Parathyroid adenoma (tissue), 2 donors: ENCODE measurements at regions not wholly inside any gene's neighbourhood (a gene's known extent, or its start where the extent isn't known, plus 50 kb on each side); places are given as distances from the start of the nearest gene placed in this dataset.

ENCODE experiments used
- H2AFZ ChIP-seq: fragments of 300-600 bp; sonication (generic); one replicate; pipeline ENCODE4 v1.7.0; 2017; ENCODE audit warnings: antibody characterized with exemption, mild to moderate bottlenecking
- H3K27ac ChIP-seq: fragments of 300-600 bp; sonication (generic); one replicate; pipeline ENCODE4 v1.7.0; 2017
- H3K27me3 ChIP-seq: fragments of 300-600 bp; sonication (generic); one replicate; pipeline ENCODE4 v1.7.0; 2017; ENCODE audit warnings: low read length; ENCODE audit not compliant: control insufficient read depth, insufficient read depth
- H3K36me3 ChIP-seq: fragments of 300-600 bp; sonication (generic); one replicate; pipeline ENCODE4 v1.7.0; 2017; ENCODE audit warnings: low read length; ENCODE audit not compliant: control insufficient read depth, insufficient read depth
- H3K4me1 ChIP-seq: fragments of 300-600 bp; sonication (generic); one replicate; pipeline ENCODE4 v1.7.0; 2017; ENCODE audit warnings: control low read depth
- H3K4me2 ChIP-seq: fragments of 300-600 bp; sonication (generic); one replicate; pipeline ENCODE4 v1.7.0; 2017; ENCODE audit warnings: low read length
- H3K4me3 ChIP-seq: fragments of 300-600 bp; sonication (generic); one replicate; pipeline ENCODE4 v1.7.0; 2017; ENCODE audit warnings: low read depth, low read length
- H3K79me2 ChIP-seq: fragments of 300-600 bp; sonication (generic); one replicate; pipeline ENCODE4 v1.7.0; 2017; ENCODE audit warnings: control low read depth
- H3K9ac ChIP-seq: fragments of 300-600 bp; sonication (generic); one replicate; pipeline ENCODE4 v1.7.0; 2017; ENCODE audit warnings: mild to moderate bottlenecking
- H3K9me3 ChIP-seq: fragments of 300-600 bp; sonication (generic); one replicate; pipeline ENCODE4 v1.7.0; 2017; ENCODE audit warnings: low read length; ENCODE audit not compliant: control insufficient read depth
- TF ChIP-seq, protein P1 (sequence below): fragments of 300-600 bp; sonication (generic); IDR thresholded peaks from one replicate; pipeline ENCODE4 v1.7.0; 2017; ENCODE audit warnings: antibody characterized with exemption, mild to moderate bottlenecking
- donor health status: primary hyperparathyroidism.

DNA sequence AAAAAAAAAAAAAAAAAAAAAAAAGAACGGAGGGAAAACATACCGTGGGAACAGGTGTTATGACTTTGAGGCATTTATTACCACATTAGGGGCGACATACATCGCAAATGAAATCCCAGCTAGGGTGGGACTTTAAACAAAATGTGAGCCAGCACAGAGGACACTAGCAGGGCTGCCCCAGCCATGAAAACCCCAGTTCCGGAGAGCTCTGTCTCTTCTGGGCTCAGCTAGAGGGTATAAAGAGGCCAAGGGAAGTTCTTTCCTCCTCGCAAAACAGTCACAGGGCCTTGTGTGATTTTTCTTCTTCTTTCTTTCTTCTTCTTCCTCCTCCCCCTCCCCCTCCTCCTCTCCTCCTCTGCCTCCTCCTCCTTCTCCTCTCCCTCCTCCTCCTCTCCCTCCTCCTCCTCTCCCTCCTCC, 59.9 kb upstream of the ECHDC3 start:
- Histone ChIP-seq H3K4me3 (no peak overlapping the region), H3K4me2 (no peak overlapping the region), H3K9ac (no peak overlapping the region), H3K27ac (no peak overlapping the region), H3K36me3 (no peaks in the 10 kb centered on the region), H2AFZ (no peak overlapping the region), H3K79me2 (no peaks in the 10 kb centered on the region), H3K4me1 (no peaks in the 10 kb centered on the region), H3K27me3 (no peaks in the 10 kb centered on the region), H3K9me3 (no peaks in the 10 kb centered on the region)
- TF ChIP-seq, protein P1, sequence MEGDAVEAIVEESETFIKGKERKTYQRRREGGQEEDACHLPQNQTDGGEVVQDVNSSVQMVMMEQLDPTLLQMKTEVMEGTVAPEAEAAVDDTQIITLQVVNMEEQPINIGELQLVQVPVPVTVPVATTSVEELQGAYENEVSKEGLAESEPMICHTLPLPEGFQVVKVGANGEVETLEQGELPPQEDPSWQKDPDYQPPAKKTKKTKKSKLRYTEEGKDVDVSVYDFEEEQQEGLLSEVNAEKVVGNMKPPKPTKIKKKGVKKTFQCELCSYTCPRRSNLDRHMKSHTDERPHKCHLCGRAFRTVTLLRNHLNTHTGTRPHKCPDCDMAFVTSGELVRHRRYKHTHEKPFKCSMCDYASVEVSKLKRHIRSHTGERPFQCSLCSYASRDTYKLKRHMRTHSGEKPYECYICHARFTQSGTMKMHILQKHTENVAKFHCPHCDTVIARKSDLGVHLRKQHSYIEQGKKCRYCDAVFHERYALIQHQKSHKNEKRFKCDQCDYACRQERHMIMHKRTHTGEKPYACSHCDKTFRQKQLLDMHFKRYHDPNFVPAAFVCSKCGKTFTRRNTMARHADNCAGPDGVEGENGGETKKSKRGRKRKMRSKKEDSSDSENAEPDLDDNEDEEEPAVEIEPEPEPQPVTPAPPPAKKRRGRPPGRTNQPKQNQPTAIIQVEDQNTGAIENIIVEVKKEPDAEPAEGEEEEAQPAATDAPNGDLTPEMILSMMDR, result no peak

DNA sequence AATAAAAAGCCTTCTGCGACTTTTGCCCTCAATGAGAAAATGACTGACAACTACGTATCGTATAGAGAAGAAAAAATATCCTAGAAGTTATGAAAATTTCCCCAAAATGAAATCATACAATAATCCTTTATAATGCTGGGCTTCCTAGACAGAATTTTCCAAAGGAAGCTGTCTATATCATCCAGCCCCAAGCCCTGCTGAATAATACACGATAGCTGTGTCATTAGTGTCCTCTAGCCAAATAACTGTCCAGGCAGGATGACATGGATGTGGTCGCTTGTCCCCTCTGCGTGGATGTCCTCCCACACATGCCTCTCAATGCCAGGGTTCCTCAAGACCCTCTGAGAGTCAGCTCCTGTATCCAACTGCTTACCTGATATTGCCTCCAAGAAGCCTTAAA, 61.7 kb upstream of the ECHDC3 start:
- H3K36me3 ChIP-seq, result no peaks in the 10 kb centered on the region
- no peak overlapping the region for H3K4me2 ChIP-seq

DNA sequence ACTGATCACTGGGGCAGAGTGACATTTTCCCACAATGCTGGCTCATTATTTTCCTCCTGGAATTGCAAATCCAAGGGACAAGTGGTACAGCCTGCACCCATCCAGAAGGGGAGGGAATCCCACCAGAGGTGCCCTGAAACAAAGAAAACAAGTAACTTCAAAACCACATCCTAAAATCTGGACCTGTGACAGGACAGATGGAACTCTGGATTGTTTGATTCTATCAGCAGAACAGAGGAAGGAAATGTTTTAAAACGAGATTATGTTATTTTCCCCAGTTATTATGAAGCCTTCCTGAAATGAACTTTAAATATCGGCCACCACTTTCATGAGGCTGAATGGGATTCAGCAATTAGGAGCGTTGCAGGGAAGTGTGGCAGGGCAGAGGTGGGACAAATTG, 62.2 kb upstream of the ECHDC3 start:
- Histone ChIP-seq H3K79me2 (no peaks in the 10 kb centered on the region), H3K4me3 (no peak overlapping the region), H3K27ac (no peak overlapping the region), H3K4me2 (no peak overlapping the region), H3K9me3 (no peaks in the 10 kb centered on the region), H3K36me3 (no peaks in the 10 kb centered on the region), H3K4me1 (no peaks in the 10 kb centered on the region), H3K27me3 (no peaks in the 10 kb centered on the region), H2AFZ (no peak overlapping the region), H3K9ac (no peak overlapping the region)
- TF ChIP-seq, protein P1, result no peak

More for the DNA sequence above, 61.7 kb upstream of the ECHDC3 start:
- TF ChIP-seq, protein P1, result no peak
- Histone ChIP-seq H3K27me3 (no peaks in the 10 kb centered on the region), H3K79me2 (no peaks in the 10 kb centered on the region), H3K9ac (no peak overlapping the region), H3K4me1 (no peaks in the 10 kb centered on the region), H3K4me3 (no peak overlapping the region), H3K9me3 (no peaks in the 10 kb centered on the region), H2AFZ (no peak overlapping the region), H3K27ac (no peak overlapping the region)

DNA sequence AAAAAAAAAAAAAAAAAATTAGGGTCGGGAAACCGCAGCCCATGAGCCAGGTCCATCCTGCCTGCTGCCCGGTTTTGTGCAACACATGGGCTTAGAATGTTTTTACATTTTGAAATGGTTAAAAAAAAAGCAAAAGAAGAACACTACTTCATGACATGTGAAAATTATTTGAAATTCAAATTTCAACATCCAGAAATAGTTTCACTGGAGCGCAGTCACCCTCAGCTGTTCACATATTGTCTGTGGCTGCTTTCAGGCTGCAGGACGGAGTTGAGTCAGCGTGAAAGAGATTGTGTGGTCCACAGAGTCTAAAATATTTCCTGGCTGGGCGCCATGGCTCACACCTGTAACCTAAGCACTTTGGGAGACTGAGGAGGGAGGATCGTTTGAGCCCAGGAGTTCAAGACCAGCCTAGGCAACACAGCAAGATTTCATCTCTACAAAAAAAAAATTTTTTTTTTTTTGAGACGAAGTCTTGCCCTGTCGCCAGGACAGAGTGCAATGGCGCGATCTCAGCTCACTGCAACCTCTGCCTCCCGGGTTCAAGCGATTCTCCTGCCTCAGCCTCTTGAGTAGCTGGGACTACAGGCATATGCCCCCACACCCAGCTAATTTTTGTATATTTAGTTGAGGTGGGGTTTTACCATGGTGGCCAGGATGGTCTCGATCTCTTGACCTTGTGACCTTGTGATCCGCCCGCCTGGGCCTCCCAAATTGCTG, 63.9 kb upstream of the ECHDC3 start:
- no peaks in the 10 kb centered on the region for H3K79me2 ChIP-seq
- H3K4me1 ChIP-seq, result no peaks in the 10 kb centered on the region
- H3K4me2 ChIP-seq, result no peak overlapping the region
- no peak overlapping the region for H3K9ac ChIP-seq
- H3K9me3 ChIP-seq, result no peaks in the 10 kb centered on the region
- H3K4me3 ChIP-seq, result no peak overlapping the region
- no peak overlapping the region for H3K27ac ChIP-seq
- H2AFZ ChIP-seq, result no peak overlapping the region
- no peaks in the 10 kb centered on the region for H3K27me3 ChIP-seq
- TF ChIP-seq, protein P1, result no peak
- no peaks in the 10 kb centered on the region for H3K36me3 ChIP-seq

DNA sequence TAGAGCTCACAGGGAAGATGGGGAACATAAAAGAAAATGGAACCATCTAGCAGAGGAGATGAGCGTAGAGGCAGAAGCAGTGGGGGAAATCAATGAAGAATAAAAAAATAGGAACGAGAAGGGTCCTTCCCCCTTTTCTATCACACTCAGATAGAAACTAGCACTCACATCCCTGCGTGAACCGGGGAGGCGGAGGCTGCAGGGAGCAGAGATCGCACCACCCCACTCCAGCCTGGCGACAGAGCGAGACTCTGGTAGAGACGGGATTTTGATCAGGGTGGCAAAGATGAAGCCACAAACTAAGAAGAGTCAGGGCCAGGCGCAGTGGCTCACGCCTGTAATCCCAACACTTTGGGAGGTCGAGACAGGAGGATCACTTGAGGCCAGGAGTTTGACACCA, 64.7 kb upstream of the ECHDC3 start:
- no peaks in the 10 kb centered on the region for H3K36me3 ChIP-seq
- no peaks in the 10 kb centered on the region for H3K27me3 ChIP-seq
- TF ChIP-seq, protein P1, result no peak
- no peak overlapping the region for H2AFZ ChIP-seq
- H3K4me3 ChIP-seq, result no peak overlapping the region
- H3K4me2 ChIP-seq, result no peak overlapping the region
- H3K27ac ChIP-seq, result no peak overlapping the region
- no peaks in the 10 kb centered on the region for H3K9me3 ChIP-seq
- H3K9ac ChIP-seq, result no peak overlapping the region
- no peaks in the 10 kb centered on the region for H3K4me1 ChIP-seq
- H3K79me2 ChIP-seq, result no peaks in the 10 kb centered on the region
